ENCODE measurements at regions not wholly inside any gene's neighbourhood (a gene's known extent, or its start where the extent isn't known, plus 50 kb on each side); places are given as distances from the start of the nearest gene placed in this dataset.
A peak's percentile ranks its signal among the peaks of the same experiment; 100 is the strongest.

DNA sequence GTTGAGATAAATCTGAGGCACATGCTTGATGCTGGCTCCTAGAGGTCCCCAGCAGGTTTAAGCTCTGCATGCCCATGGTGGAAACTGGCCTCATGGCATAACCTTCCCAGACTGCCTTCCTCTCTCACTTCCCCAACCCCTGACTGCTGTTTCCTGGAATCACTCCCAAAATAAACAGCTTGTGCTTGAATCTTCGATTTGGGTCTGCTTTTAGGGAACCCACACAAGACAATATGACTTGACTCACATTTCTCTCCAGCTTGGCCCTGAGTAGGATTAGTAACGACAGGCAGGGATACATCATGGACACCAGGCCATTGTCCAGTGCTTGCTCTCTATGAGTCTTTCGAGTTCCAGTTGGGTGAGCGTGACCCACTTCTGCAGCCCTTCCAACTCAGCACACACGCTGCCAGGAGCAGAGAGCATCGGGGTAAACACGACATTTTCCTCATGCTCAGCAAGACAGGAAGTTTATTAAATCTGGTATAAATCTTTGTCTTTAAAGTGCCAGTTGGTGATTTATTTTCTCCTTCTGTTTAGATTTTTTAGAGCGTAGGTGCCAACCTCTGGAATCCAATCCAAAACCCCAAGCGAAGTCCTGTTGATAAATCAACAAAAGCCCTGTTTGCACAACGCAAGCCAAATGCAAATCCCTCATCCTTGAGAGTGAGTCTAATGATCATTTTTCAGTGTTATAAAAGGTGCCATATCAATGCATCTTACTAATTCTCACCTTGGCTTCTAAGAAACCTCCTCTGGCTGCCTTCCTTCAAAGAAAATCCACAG, 135.0 kb downstream of the FOXA2 start:
- peak; percentile 78 to 88 for DNase-seq
- H3K27ac ChIP-seq = peak overlapping the region; percentile 65 to 80 (median 69)
- H3K27me3 ChIP-seq = no peaks in the 10 kb centered on the region
- H3K4me3 ChIP-seq (replicated peaks in 1 of 3) = no peak overlapping the region
- no peaks in the 10 kb centered on the region for H3K36me3 ChIP-seq
- H3K4me1 ChIP-seq = peaks cover 13 to 17% of the 10 kb centered on the region in 2 donors
- WGBS, 2 donors = 14 to 21% methylated on average over 10 of the region's 10 CpGs
- intact Hi-C loops (cut with DNase I) = loop anchor here (10.0 kb wide), 1 partner anchor 65 kb away; no protein-coding TSS in a partner anchor
- H3K9me3 ChIP-seq = no peaks in the 10 kb centered on the region
- no peak for TF ChIP-seq POLR2A (IDR thresholded peaks at IDR 0.05)
- TF ChIP-seq, protein P1, sequence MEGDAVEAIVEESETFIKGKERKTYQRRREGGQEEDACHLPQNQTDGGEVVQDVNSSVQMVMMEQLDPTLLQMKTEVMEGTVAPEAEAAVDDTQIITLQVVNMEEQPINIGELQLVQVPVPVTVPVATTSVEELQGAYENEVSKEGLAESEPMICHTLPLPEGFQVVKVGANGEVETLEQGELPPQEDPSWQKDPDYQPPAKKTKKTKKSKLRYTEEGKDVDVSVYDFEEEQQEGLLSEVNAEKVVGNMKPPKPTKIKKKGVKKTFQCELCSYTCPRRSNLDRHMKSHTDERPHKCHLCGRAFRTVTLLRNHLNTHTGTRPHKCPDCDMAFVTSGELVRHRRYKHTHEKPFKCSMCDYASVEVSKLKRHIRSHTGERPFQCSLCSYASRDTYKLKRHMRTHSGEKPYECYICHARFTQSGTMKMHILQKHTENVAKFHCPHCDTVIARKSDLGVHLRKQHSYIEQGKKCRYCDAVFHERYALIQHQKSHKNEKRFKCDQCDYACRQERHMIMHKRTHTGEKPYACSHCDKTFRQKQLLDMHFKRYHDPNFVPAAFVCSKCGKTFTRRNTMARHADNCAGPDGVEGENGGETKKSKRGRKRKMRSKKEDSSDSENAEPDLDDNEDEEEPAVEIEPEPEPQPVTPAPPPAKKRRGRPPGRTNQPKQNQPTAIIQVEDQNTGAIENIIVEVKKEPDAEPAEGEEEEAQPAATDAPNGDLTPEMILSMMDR (IDR thresholded peaks at IDR 0.05) = no peak

DNA sequence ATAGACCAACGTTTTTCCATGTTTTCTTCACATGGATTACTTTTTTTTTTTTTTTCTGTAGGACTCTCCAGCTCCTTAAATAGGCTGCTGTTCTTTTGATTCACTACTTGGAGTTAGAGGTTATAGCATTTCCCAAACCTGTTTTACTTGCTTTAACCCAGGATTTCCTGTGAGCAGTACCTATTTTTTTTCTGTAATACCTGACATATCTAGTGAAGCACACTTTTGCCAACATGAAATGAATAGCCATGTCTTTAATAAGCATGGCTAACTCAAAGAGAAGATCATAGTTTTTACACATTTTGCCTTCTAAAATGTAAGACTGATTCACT, 137.0 kb downstream of the FOXA2 start:
- Histone ChIP-seq H3K4me3 (replicated peaks in 1 of 3) (no peak overlapping the region), H3K27ac (peak overlapping the region in 1 of 3 donors; percentile 30), H3K9me3 (no peaks in the 10 kb centered on the region), H3K27me3 (no peaks in the 10 kb centered on the region), H3K36me3 (no peaks in the 10 kb centered on the region), H3K4me1 (peaks cover 13 to 17% of the 10 kb centered on the region in 2 donors)
- no peak for DNase-seq
- TF ChIP-seq POLR2A (IDR thresholded peaks at IDR 0.05) = no peak
- WGBS, 2 donors = 5 to 6% methylated on average over 1 of the region's 1 CpG
- intact Hi-C loops (cut with DNase I) = loop anchor here (10.0 kb wide), 1 partner anchor 63 kb away; no protein-coding TSS in a partner anchor

DNA sequence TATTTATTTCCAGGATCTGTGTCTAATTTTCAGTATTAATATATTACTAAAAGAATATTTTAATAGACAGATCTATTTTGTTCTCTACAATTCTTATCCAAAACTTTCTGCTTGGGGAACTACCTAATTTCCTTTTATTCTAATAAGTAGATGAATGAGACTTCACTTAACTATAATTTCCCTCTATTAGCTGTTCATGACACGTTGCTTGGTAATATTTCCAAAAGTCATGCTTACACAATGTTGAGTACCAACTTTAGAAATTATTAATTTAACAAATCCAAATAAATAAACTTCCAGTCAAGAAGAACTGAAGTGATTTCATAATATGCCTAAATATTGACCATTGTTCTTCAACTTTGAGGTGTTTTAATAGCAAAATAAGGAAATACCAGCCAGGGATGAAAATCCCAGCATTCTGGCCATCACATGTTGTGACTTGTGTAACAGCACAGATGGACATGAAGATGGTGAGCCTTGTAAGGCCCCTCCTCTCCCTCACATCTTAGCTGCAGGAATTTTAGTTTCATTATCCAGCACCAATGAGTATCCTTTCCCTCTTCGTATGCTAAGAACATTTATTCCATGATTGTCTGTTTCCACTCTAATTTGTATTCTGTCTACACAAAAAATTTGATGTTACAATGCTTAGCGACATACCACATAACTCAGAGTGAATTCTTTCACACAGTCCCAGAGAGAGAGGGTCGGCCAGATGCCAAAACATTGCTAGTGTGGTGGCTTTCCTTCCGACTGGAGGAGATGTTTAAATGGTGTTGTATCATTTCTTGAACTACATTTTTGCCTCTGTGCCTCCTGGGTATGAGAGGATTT, 137.5 kb downstream of the FOXA2 start:
- Histone ChIP-seq H3K4me3 (replicated peaks in 1 of 3) (no peak overlapping the region), H3K27me3 (no peaks in the 10 kb centered on the region), H3K36me3 (no peaks in the 10 kb centered on the region), H3K9me3 (no peaks in the 10 kb centered on the region), H3K27ac (peak overlapping the region in 1 of 3 donors; percentile 30), H3K4me1 (peaks cover 13 to 17% of the 10 kb centered on the region in 2 donors)
- intact Hi-C loops (cut with DNase I) = loop anchor here (10.0 kb wide), 1 partner anchor 62 kb away; no protein-coding TSS in a partner anchor
- WGBS, 2 donors = 51 to 53% methylated on average over 5 of the region's 5 CpGs
- peak; percentile 53 to 68 for DNase-seq
- no peak for TF ChIP-seq POLR2A (IDR thresholded peaks at IDR 0.05)
- TF ChIP-seq, protein P1 (IDR thresholded peaks at IDR 0.05) = no peak

DNA sequence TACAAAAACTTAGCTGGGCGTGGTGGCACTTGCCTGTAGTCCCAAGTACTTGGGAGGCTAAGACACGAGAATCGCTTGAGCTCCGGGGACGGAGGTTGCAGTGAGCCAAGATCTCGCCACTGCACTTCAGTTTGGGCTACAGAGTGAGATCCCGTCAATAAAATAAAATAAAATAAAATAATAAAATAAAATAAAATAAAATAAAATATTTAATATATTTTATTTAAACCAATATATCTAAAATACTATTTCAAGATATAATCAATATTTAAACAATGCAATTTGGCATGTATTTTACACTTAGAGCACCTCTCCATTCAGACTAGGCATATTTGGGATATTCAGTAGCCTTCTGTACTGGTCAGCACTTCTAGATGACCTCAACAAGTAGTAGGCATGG, 142.1 kb downstream of the FOXA2 start:
- intact Hi-C loops (cut with DNase I) = loop anchor here (10.0 kb wide), 1 partner anchor 58 kb away; no protein-coding TSS in a partner anchor
- H3K9me3 ChIP-seq = no peaks in the 10 kb centered on the region
- H3K27ac ChIP-seq = no peak overlapping the region
- H3K36me3 ChIP-seq = no peaks in the 10 kb centered on the region
- TF ChIP-seq, protein P1 (IDR thresholded peaks at IDR 0.05) = no peak
- TF ChIP-seq POLR2A (IDR thresholded peaks at IDR 0.05) = no peak
- H3K27me3 ChIP-seq = no peaks in the 10 kb centered on the region
- WGBS, 2 donors = 96 to 97% methylated on average over 7 of the region's 7 CpGs
- H3K4me3 ChIP-seq (replicated peaks in 1 of 3) = no peak overlapping the region
- DNase-seq = no peak
- peaks cover 0 to 1% of the 10 kb centered on the region in 2 donors for H3K4me1 ChIP-seq

DNA sequence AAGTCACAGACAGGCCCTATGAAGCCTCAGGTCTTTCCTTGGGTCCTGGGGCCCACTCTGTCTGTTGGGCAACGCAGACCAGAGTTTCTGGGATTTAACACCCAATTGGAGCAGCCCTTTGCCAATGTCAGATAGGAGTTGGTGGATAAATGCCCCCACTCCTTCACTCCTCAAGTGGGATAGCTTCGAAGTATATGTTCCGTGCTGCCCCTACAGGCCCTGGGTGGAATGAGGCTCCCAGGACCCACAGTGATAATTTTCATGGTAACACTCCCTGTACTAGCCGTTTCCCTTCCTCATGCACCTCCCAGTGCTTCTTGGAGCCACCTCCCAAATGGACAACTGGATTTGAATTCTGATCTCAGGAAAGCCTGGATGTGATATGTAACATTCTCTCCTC, 145.4 kb downstream of the FOXA2 start:
- no peak for DNase-seq
- intact Hi-C loops (cut with DNase I) = no loop called here
- Histone ChIP-seq H3K27ac (no peak overlapping the region), H3K27me3 (no peaks in the 10 kb centered on the region), H3K4me1 (no peaks in the 10 kb centered on the region), H3K36me3 (no peaks in the 10 kb centered on the region), H3K4me3 (replicated peaks in 1 of 3) (no peak overlapping the region), H3K9me3 (no peaks in the 10 kb centered on the region)
- TF ChIP-seq, protein P1 (IDR thresholded peaks at IDR 0.05) = no peak
- no peak for TF ChIP-seq POLR2A (IDR thresholded peaks at IDR 0.05)
- WGBS, 2 donors = 83 to 93% methylated on average over 4 of the region's 4 CpGs

Measured in thyroid gland (tissue), 4 donors.